AG04449 (cell line): ENCODE measurements at regions not wholly inside any gene's neighbourhood (a gene's known extent, or its start where the extent isn't known, plus 50 kb on each side); places are given as distances from the start of the nearest gene placed in this dataset.

Source experiments
- CTCF ChIA-PET: fragments of 350-600 bp; formaldehyde crosslinking; extraction: SDS; loops from one replicate; lab custom pipeline; 2021; ENCODE audit warnings: antibody characterized with exemption; lab: Yijun Ruan, JAX
- POLR2A ChIA-PET: fragments of 400-600, 350-600 bp; formaldehyde crosslinking; extraction: SDS; loops from one replicate; lab custom pipeline; 2020; ENCODE audit warnings: antibody characterized with exemption, inconsistent platforms; lab: Yijun Ruan, JAX
- DNase-seq: peaks from one replicate; pipeline ENCODE4 v3.0.0-alpha.2; 2010; ENCODE audit warnings: low read depth, low spot score
- H3K4me3 ChIP-seq: 2 replicates; pipeline ENCODE4 v1.5.1; 2011; ENCODE audit warnings: low read depth, mild to moderate bottlenecking, control low read depth, low read length
- CTCF ChIP-seq: IDR thresholded peaks from one replicate; pipeline ENCODE4 v1.5.1; 2011; ENCODE audit warnings: mild to moderate bottlenecking, moderate library complexity, low read length, control low read depth, inconsistent platforms; ENCODE audit not compliant: insufficient read depth; ENCODE audit errors: missing control alignments

GRCh38 chr4:57658673-57659072, 548.5 kb upstream of the IGFBP7 start:
- ChIA-PET CTCF (no interaction called here), POLR2A (no interaction called here)
- no peak overlapping the region for H3K4me3 ChIP-seq
- no peak for DNase-seq
- TF ChIP-seq CTCF, result no peak

- DNase-seq, result no peak
- POLR2A ChIA-PET, result no interaction called here
- CTCF ChIA-PET, result interaction anchor here (0.9 kb wide), 1 partner anchor 495 kb away, joined by 3 read pairs; no protein-coding TSS in a partner anchor
- TF ChIP-seq CTCF, result no peak
- H3K4me3 ChIP-seq, result no peak overlapping the region
Observed at GRCh38 chr4:57658188-57658587, 548.0 kb upstream of the IGFBP7 start.

- no peak for DNase-seq
- POLR2A ChIA-PET, result no interaction called here
- no peak overlapping the region for H3K4me3 ChIP-seq
- TF ChIP-seq CTCF, result no peak
- CTCF ChIA-PET, result no interaction called here
Observed at GRCh38 chr4:57655342-57655741, 545.2 kb upstream of the IGFBP7 start.

GRCh38 chr4:57652779-57653178, 542.6 kb upstream of the IGFBP7 start:
- POLR2A ChIA-PET, result no interaction called here
- CTCF ChIA-PET, result no interaction called here
- no peak overlapping the region for H3K4me3 ChIP-seq
- DNase-seq, result no peak
- TF ChIP-seq CTCF, result no peak

DNA sequence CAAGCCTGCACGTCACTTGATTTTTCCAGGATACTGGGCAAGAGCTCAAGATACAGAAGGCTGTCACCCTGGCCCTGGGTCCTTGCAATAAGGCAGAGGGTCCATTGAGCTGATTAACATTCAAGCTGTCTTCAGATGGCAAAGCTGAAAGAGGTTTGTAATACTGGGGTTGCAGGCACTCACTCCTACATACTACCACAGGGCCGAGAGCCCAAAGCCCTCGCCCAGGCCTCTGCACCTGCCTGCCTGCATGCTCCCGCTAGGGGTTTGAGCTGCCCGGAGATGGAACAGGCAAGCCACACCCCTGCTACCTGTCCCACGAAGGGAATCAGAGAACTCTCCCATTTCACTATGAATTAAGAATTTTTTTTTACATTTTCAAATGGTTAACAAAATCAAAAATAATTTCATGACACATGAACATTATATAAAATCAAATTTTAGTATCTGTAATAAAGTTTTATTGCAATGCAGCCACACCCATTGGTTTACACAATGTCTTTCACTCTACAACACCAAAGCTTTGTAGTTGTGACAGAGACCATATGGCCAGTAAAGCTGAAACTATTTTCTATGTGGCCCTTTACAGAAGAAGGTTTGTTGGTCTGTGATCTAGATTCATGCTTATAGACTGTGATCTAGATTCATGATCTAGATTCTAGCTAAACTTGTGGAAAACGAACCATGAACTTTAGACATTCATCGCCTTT, 530.4 kb upstream of the IGFBP7 start:
- no peak for DNase-seq
- CTCF ChIA-PET, result no interaction called here
- POLR2A ChIA-PET, result no interaction called here
- no peak overlapping the region for H3K4me3 ChIP-seq
- TF ChIP-seq CTCF, result no peak

- H3K4me3 ChIP-seq, result no peak overlapping the region
- no peak for TF ChIP-seq CTCF
- ChIA-PET CTCF (no interaction called here), POLR2A (no interaction called here)
- no peak for DNase-seq
Observed at GRCh38 chr4:57639561-57640382, 529.6 kb upstream of the IGFBP7 start.
